Kidney tubule cell (primary cell): ENCODE measurements at regions not wholly inside any gene's neighbourhood (a gene's known extent, or its start where the extent isn't known, plus 50 kb on each side); places are given as distances from the start of the nearest gene placed in this dataset.
"Not testable (repeated sequence)": the region's sequence is repeated elsewhere in the genome, so short reads cannot be mapped to it uniquely, and the experiment has no call there.

Source experiments
- DNase-seq: peaks from one replicate; pipeline ENCODE4 v3.0.0-alpha.2; 2018; ENCODE audit warnings: low spot score

GRCh38 chr17:74115586-74115985 lies 87.9 kb upstream of the RPL38 start:
- no peak for DNase-seq

GRCh38 chr17:74116087-74116717 lies 87.3 kb upstream of the RPL38 start:
- DNase-seq = peak; percentile 79

- no peak for DNase-seq
Measured at GRCh38 chr17:74117087-74117698, 86.3 kb upstream of the RPL38 start.

GRCh38 chr17:74117999-74118421 lies 85.5 kb upstream of the RPL38 start:
- DNase-seq = no peak

- no peak for DNase-seq
Measured at GRCh38 chr17:74118504-74118903, 85.0 kb upstream of the RPL38 start.

GRCh38 chr17:74119049-74119580 lies 84.4 kb upstream of the RPL38 start:
- no peak for DNase-seq

GRCh38 chr17:74119965-74120364 lies 83.5 kb upstream of the RPL38 start:
- DNase-seq = no peak

GRCh38 chr17:74123350-74123749 lies 80.1 kb upstream of the RPL38 start:
- DNase-seq = peak; percentile 40

- DNase-seq = no peak
Measured at GRCh38 chr17:74123866-74124444, 79.5 kb upstream of the RPL38 start.

- peak; percentile 40 for DNase-seq
Measured at GRCh38 chr17:74125156-74125555, 78.3 kb upstream of the RPL38 start.

- no peak for DNase-seq
Measured at GRCh38 chr17:74126179-74126900, 77.1 kb upstream of the RPL38 start.

- DNase-seq = no peak
Measured at GRCh38 chr17:74126959-74127358, 76.5 kb upstream of the RPL38 start.

- no peak for DNase-seq
Measured at GRCh38 chr17:74128456-74129211, 74.8 kb upstream of the RPL38 start.

GRCh38 chr17:74129800-74130199 lies 73.7 kb upstream of the RPL38 start:
- not testable (repeated sequence) for DNase-seq

- DNase-seq = no peak
Measured at GRCh38 chr17:74130276-74130675, 73.2 kb upstream of the RPL38 start.

- DNase-seq = no peak
Measured at GRCh38 chr17:74130841-74131240, 72.6 kb upstream of the RPL38 start.

- DNase-seq = no peak
Measured at GRCh38 chr17:74132354-74132753, 71.1 kb upstream of the RPL38 start.

GRCh38 chr17:74133740-74134139 lies 69.7 kb upstream of the RPL38 start:
- DNase-seq = no peak

GRCh38 chr17:74134234-74134633 lies 69.2 kb upstream of the RPL38 start:
- not testable (repeated sequence) for DNase-seq

GRCh38 chr17:74134991-74135390 lies 68.5 kb upstream of the RPL38 start:
- no peak for DNase-seq

- DNase-seq = no peak
Measured at GRCh38 chr17:74135391-74136167, 67.9 kb upstream of the RPL38 start.
